H1 (cell line): ENCODE measurements at regions not wholly inside any gene's neighbourhood (a gene's known extent, or its start where the extent isn't known, plus 50 kb on each side); places are given as distances from the start of the nearest gene placed in this dataset.

Source experiments
- CTCF ChIA-PET: fragments of 300-600 bp; sonication (Branson Sonifier 250); formaldehyde crosslinking; loops from one replicate; lab custom pipeline; 2021; ENCODE audit not compliant: partially characterized antibody; lab: Charles Lee
- POLR2A ChIA-PET: fragments of 300-600 bp; sonication (Branson Sonifier 250); formaldehyde crosslinking; loops from one replicate; lab custom pipeline; 2021; ENCODE audit warnings: inconsistent platforms; ENCODE audit not compliant: partially characterized antibody; lab: Charles Lee
- DNase-seq, 2 experiments: peaks; one replicate each; pipeline versions ENCODE4 v3.0.0 to v3.0.0-alpha.2; 2010 to 2022; ENCODE audit warnings: low spot score in 2 of 2, low read depth in 1 of 2, mixed read lengths in 1 of 2
- FAIRE-seq: peaks from 2 replicates; lab custom pipeline; 2011; peaks lifted over from hg19 to GRCh38; lab: Jason Lieb, UNC
- H2AFZ ChIP-seq: 2 replicates; pipeline ENCODE4 v1.8.1; 2012; ENCODE audit warnings: low read length, inconsistent platforms
- H2AK5ac ChIP-seq: 2 replicates; pipeline ENCODE4 v1.6.1; 2013; ENCODE audit warnings: low read depth, low read length
- H2BK120ac ChIP-seq: replicated peaks from 2 replicates; pipeline ENCODE3; 2013; ENCODE audit warnings: low read depth, low read length, inconsistent platforms
- H2BK12ac ChIP-seq: 2 replicates; pipeline ENCODE4 v1.6.1; 2013; ENCODE audit warnings: low read depth, low read length
- H2BK15ac ChIP-seq: 2 replicates; pipeline ENCODE4 v1.6.1; 2013; ENCODE audit warnings: low read length
- H2BK20ac ChIP-seq: 2 replicates; pipeline ENCODE4 v1.6.1; 2013; ENCODE audit warnings: low read length
- H2BK5ac ChIP-seq: 2 replicates; pipeline ENCODE4 v1.6.1; 2013; ENCODE audit warnings: low read depth, low read length
- H3K14ac ChIP-seq: 2 replicates; pipeline ENCODE4 v1.6.1; 2013; ENCODE audit warnings: inconsistent platforms; ENCODE audit not compliant: insufficient read length
- H3K18ac ChIP-seq: 2 replicates; pipeline ENCODE4 v1.6.1; 2013; ENCODE audit warnings: low read length; ENCODE audit errors: extremely low read depth
- H3K23ac ChIP-seq: 2 replicates; pipeline ENCODE4 v1.6.1; 2013; ENCODE audit warnings: inconsistent platforms; ENCODE audit not compliant: insufficient read length
- H3K23me2 ChIP-seq: 2 replicates; pipeline ENCODE4 v1.6.1; 2013; ENCODE audit warnings: low read depth, low read length
- H3K27ac ChIP-seq: 2 replicates; pipeline ENCODE4 v1.6.1; 2011; ENCODE audit warnings: low read depth, low read length, inconsistent platforms
- H3K27me3 ChIP-seq, 4 experiments: replicated peaks in 1 of 4; 1 replicate in 1 of 4; 2 replicates in 3 of 4; pipeline versions ENCODE4 v1.6.1 to v1.8.1; 2011 to 2013; ENCODE audit warnings: low read length in 3 of 4, mild to moderate bottlenecking in 3 of 4, inconsistent platforms in 2 of 4, mixed read lengths in 2 of 4, moderate library complexity in 1 of 4; ENCODE audit not compliant: control insufficient read depth in 3 of 4, insufficient read depth in 3 of 4; ENCODE audit errors: extremely low read depth in 1 of 4
- H3K36me3 ChIP-seq, 4 experiments: 2 replicates each; pipeline versions ENCODE4 v1.6.1 to v1.8.1; 2011 to 2013; ENCODE audit warnings: mild to moderate bottlenecking in 4 of 4, low read length in 3 of 4, moderate library complexity in 2 of 4, control low read depth in 1 of 4, inconsistent platforms in 1 of 4; ENCODE audit not compliant: insufficient read depth in 4 of 4, control insufficient read depth in 2 of 4
- H3K4ac ChIP-seq: replicated peaks from 2 replicates; pipeline ENCODE3; 2013; ENCODE audit warnings: low read length, low read depth, mixed read lengths, inconsistent platforms; ENCODE audit not compliant: insufficient read length
- H3K4me1 ChIP-seq, 4 experiments: replicated peaks in 1 of 4; 1 replicate in 1 of 4; 2 replicates in 3 of 4; pipeline versions ENCODE4 v1.6.1 to v1.8.1; 2011 to 2013; ENCODE audit warnings: low read length in 3 of 4, inconsistent platforms in 2 of 4, mixed read lengths in 1 of 4; ENCODE audit not compliant: insufficient read depth in 4 of 4, control insufficient read depth in 3 of 4
- H3K4me2 ChIP-seq, 2 experiments: 2 replicates each; pipeline versions ENCODE4 v1.6.1 to v1.8.1; 2011 to 2013; ENCODE audit warnings: low read depth in 2 of 2, low read length in 2 of 2, control low read depth in 1 of 2, inconsistent platforms in 1 of 2, mild to moderate bottlenecking in 1 of 2; ENCODE audit not compliant: insufficient read depth in 1 of 2
- H3K4me3 ChIP-seq, 4 experiments: fragments of 200-600, 300-600 bp in 1 of 4; sonication (generic), shearing (Covaris generic), sonication (Bioruptor Twin) in 1 of 4; 2 replicates each; pipeline versions ENCODE4 v1.5.1 to v1.8.1; 2011 to 2016; ENCODE audit warnings: low read length in 4 of 4, low read depth in 3 of 4, control low read depth in 2 of 4, inconsistent platforms in 2 of 4, mild to moderate bottlenecking in 2 of 4, mixed read lengths in 1 of 4, moderate library complexity in 1 of 4; ENCODE audit not compliant: insufficient read depth in 2 of 4; ENCODE audit errors: extremely low read depth in 1 of 4
- H3K56ac ChIP-seq: replicated peaks from 2 replicates; pipeline ENCODE3; 2013; ENCODE audit warnings: low read depth, mild to moderate bottlenecking, mixed read lengths, low read length, inconsistent platforms; ENCODE audit not compliant: insufficient read length
- H3K79me1 ChIP-seq: 2 replicates; pipeline ENCODE4 v1.6.1; 2013; ENCODE audit warnings: low read depth, low read length, control low read depth
- H3K79me2 ChIP-seq, 2 experiments: 2 replicates each; pipeline versions ENCODE4 v1.6.1 to v1.8.1; 2012 to 2013; ENCODE audit warnings: low read length in 2 of 2, mild to moderate bottlenecking in 2 of 2, inconsistent platforms in 1 of 2; ENCODE audit not compliant: insufficient read depth in 2 of 2, control insufficient read depth in 1 of 2
- H3K9ac ChIP-seq, 4 experiments: replicated peaks in 1 of 4; 1 replicate in 1 of 4; 2 replicates in 3 of 4; pipeline versions ENCODE4 v1.6.1 to v1.8.1; 2011 to 2013; ENCODE audit warnings: low read depth in 3 of 4, low read length in 3 of 4, control low read depth in 2 of 4, mild to moderate bottlenecking in 2 of 4, moderate library complexity in 2 of 4, inconsistent platforms in 1 of 4; ENCODE audit errors: extremely low read depth in 1 of 4
- H3K9me3 ChIP-seq, 2 experiments: 2 replicates each; pipeline versions ENCODE4 v1.6.1 to v1.8.1; 2012 to 2013; ENCODE audit warnings: mild to moderate bottlenecking in 2 of 2, moderate library complexity in 2 of 2, control low read depth in 1 of 2, inconsistent platforms in 1 of 2, low read depth in 1 of 2, low read length in 1 of 2, mixed read lengths in 1 of 2; ENCODE audit not compliant: insufficient read depth in 2 of 2
- H4K20me1 ChIP-seq, 2 experiments: replicated peaks in 1 of 2; 2 replicates each; pipeline versions ENCODE3 to v1.8.1; 2011 to 2013; ENCODE audit warnings: inconsistent platforms in 2 of 2, low read length in 2 of 2, mild to moderate bottlenecking in 1 of 2; ENCODE audit not compliant: insufficient read depth in 2 of 2, control insufficient read depth in 1 of 2
- H4K5ac ChIP-seq: 2 replicates; pipeline ENCODE4 v1.6.1; 2013; ENCODE audit warnings: low read length, low read depth, mixed read lengths, inconsistent platforms; ENCODE audit not compliant: insufficient read length
- H4K8ac ChIP-seq: 2 replicates; pipeline ENCODE4 v1.8.0; 2013; ENCODE audit warnings: mild to moderate bottlenecking, moderate library complexity, low read length, inconsistent platforms; ENCODE audit not compliant: insufficient read depth; ENCODE audit errors: extremely low read depth
- H4K91ac ChIP-seq: replicated peaks from 2 replicates; pipeline ENCODE3; 2013; ENCODE audit warnings: low read length, mixed read lengths, inconsistent platforms; ENCODE audit not compliant: insufficient read length
- ATF3 ChIP-seq: IDR thresholded peaks from 2 replicates; pipeline ENCODE4 v1.6.1; 2011; ENCODE audit warnings: low read depth, mild to moderate bottlenecking, low read length; ENCODE audit not compliant: insufficient read depth
- BCL11A ChIP-seq, 2 experiments: IDR thresholded peaks; one replicate each; pipeline ENCODE4 v1.6.1; 2011; ENCODE audit warnings: low read depth in 2 of 2, low read length in 2 of 2, mild to moderate bottlenecking in 2 of 2
- CHD2 ChIP-seq: IDR thresholded peaks from 2 replicates; pipeline ENCODE4 v1.6.1; 2012; ENCODE audit warnings: low read length, improper control_type of control experiment
- EP300 ChIP-seq, 2 experiments: IDR thresholded peaks; 1 replicate in 1 of 2; 2 replicates in 1 of 2; pipeline ENCODE4 v1.6.1; 2011 to 2012; ENCODE audit warnings: low read depth in 2 of 2, low read length in 2 of 2, mild to moderate bottlenecking in 2 of 2, borderline replicate concordance in 1 of 2, inconsistent platforms in 1 of 2, moderate library complexity in 1 of 2
- FOSL1 ChIP-seq: IDR thresholded peaks from 2 replicates; pipeline ENCODE4 v1.6.1; 2011; ENCODE audit warnings: mild to moderate bottlenecking, low read depth, low read length, moderate library complexity; ENCODE audit not compliant: insufficient read depth
- HDAC6 ChIP-seq: IDR thresholded peaks from one replicate; pipeline ENCODE4 v1.7.1; 2012; ENCODE audit warnings: low read depth, mild to moderate bottlenecking, inconsistent platforms, low read length, moderate library complexity
- RBBP5 ChIP-seq: IDR thresholded peaks from 2 replicates; pipeline ENCODE4 v1.7.1; 2012; ENCODE audit warnings: low read depth, mild to moderate bottlenecking, inconsistent platforms, low read length, moderate library complexity, borderline replicate concordance
- SIX5 ChIP-seq: IDR thresholded peaks from 2 replicates; pipeline ENCODE4 v1.6.1; 2011; ENCODE audit warnings: mild to moderate bottlenecking, low read depth, low read length
- TAF1 ChIP-seq: IDR thresholded peaks from 2 replicates; pipeline ENCODE4 v1.6.1; 2011; ENCODE audit warnings: mild to moderate bottlenecking, low read depth, low read length
- TAF7 ChIP-seq: optimal IDR thresholded peaks from 2 replicates; pipeline ENCODE3; 2011; ENCODE audit warnings: low read depth, mild to moderate bottlenecking, inconsistent platforms, low read length, moderate library complexity, borderline replicate concordance
- ZNF274 ChIP-seq: IDR thresholded peaks from 2 replicates; pipeline ENCODE4 v1.7.0; 2012; ENCODE audit warnings: low read length, borderline replicate concordance; ENCODE audit errors: extremely low read depth

GRCh38 chr6:155595284-155595683 is 139.6 kb upstream of the NOX3 start:
- H3K18ac ChIP-seq, result no peak overlapping the region
- no peaks in the 10 kb centered on the region for H3K9me3 ChIP-seq
- no peak overlapping the region for H2AK5ac ChIP-seq
- no peak overlapping the region for H2BK20ac ChIP-seq
- ChIA-PET POLR2A (no interaction called here), CTCF (no interaction called here)
- H3K4me3 ChIP-seq, result no peak overlapping the region
- no peaks in the 10 kb centered on the region for H4K20me1 ChIP-seq
- DNase-seq (no peak), FAIRE-seq (no peak)
- H4K8ac ChIP-seq, result no peak overlapping the region
- no peak overlapping the region for H3K27ac ChIP-seq
- H2BK120ac ChIP-seq, result no peak overlapping the region
- no peak overlapping the region for H3K23ac ChIP-seq
- H4K5ac ChIP-seq, result no peak overlapping the region
- no peak overlapping the region for H3K56ac ChIP-seq
- H3K27me3 ChIP-seq, result no peaks in the 10 kb centered on the region
- TF ChIP-seq BCL11A (IDR thresholded peaks at IDR 0.05; ENCODE audit: low read depth in 2 of 2, low read length in 2 of 2) (no peak), SIX5 (no peak), EP300 (IDR thresholded peaks at IDR 0.05; ENCODE audit: borderline replicate concordance in 1 of 2, low read depth in 2 of 2, low read length in 2 of 2) (no peak), ATF3 (no peak), RBBP5 (no peak), ZNF274 (no peak), FOSL1 (no peak), TAF1 (no peak), CHD2 (no peak), TAF7 (no peak), HDAC6 (no peak)
- H2BK12ac ChIP-seq, result no peak overlapping the region
- H3K4me2 ChIP-seq, result no peak overlapping the region
- no peaks in the 10 kb centered on the region for H3K79me1 ChIP-seq
- H2BK15ac ChIP-seq, result no peak overlapping the region
- no peak overlapping the region for H3K4ac ChIP-seq
- no peaks in the 10 kb centered on the region for H3K4me1 ChIP-seq
- H3K79me2 ChIP-seq, result no peaks in the 10 kb centered on the region
- H2AFZ ChIP-seq, result no peak overlapping the region
- no peaks in the 10 kb centered on the region for H3K36me3 ChIP-seq
- H4K91ac ChIP-seq, result no peak overlapping the region
- no peaks in the 10 kb centered on the region for H3K23me2 ChIP-seq
- no peak overlapping the region for H3K14ac ChIP-seq
- H2BK5ac ChIP-seq, result no peak overlapping the region
- H3K9ac ChIP-seq, result no peak overlapping the region
